ENCODE measurements at regions not wholly inside any gene's neighbourhood (a gene's known extent, or its start where the extent isn't known, plus 50 kb on each side); places are given as distances from the start of the nearest gene placed in this dataset.

DNA sequence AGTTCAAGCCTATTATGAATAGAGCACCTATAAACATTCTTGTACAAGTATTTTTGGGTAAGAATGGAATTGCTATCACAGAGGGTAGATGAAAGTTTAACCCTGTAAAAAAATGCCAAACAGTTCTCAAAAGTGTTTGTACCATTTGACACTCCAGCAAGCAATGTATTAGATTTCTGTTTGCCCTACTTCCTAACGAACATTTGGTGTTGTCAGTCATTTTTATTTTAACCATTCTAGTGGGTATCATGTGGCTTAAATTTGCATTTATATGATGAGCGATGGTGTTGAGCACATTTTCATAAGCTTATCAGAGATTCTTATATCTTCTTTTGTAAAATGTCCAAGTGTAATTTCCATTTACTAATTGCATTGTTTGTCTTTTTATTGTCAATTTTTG, 608.2 kb upstream of the ACVR2A start:
- TF ChIP-seq POLR2AphosphoS5 (IDR thresholded peaks at IDR 0.05): no peak
- TF ChIP-seq CTCF (IDR thresholded peaks at IDR 0.05): no peak
- no peak for TF ChIP-seq POLR2A (IDR thresholded peaks at IDR 0.05)

All from sigmoid colon (tissue), 4 donors.